Osteoblast (primary cell): ENCODE measurements at regions not wholly inside any gene's neighbourhood (a gene's known extent, or its start where the extent isn't known, plus 50 kb on each side); places are given as distances from the start of the nearest gene placed in this dataset.

Experiments
- DNase-seq: peaks from one replicate; pipeline ENCODE4 v3.0.0; 2011; ENCODE audit warnings: low spot score, mixed read lengths; ENCODE audit not compliant: insufficient read length; ENCODE audit errors: missing footprints
- H2AFZ ChIP-seq: 2 replicates; pipeline ENCODE4 v1.6.0; 2011; ENCODE audit warnings: mild to moderate bottlenecking, low read length
- H3K27ac ChIP-seq: 2 replicates; pipeline ENCODE4 v1.5.1; 2011; ENCODE audit warnings: mild to moderate bottlenecking, low read depth, low read length, moderate library complexity
- H3K27me3 ChIP-seq: 2 replicates; pipeline ENCODE4 v1.6.0; 2012; ENCODE audit warnings: mild to moderate bottlenecking, control low read depth, inconsistent platforms, low read length, moderate library complexity; ENCODE audit not compliant: insufficient read depth
- H3K36me3 ChIP-seq: 2 replicates; pipeline ENCODE4 v1.5.1; 2011; ENCODE audit warnings: mild to moderate bottlenecking, low read length, control low read depth, moderate library complexity; ENCODE audit not compliant: insufficient read depth
- H3K4me1 ChIP-seq: 2 replicates; pipeline ENCODE4 v1.5.1; 2011; ENCODE audit warnings: mild to moderate bottlenecking, low read length, control low read depth, moderate library complexity; ENCODE audit not compliant: insufficient read depth
- H3K4me2 ChIP-seq: 2 replicates; pipeline ENCODE4 v1.6.0; 2011; ENCODE audit warnings: mild to moderate bottlenecking, low read length; ENCODE audit not compliant: insufficient read depth
- H3K4me3 ChIP-seq: fragments of 200-600 bp; sonication (generic); 3 replicates; pipeline ENCODE4 v1.5.1; 2012; ENCODE audit warnings: mild to moderate bottlenecking, low read length, inconsistent platforms; ENCODE audit not compliant: insufficient read depth
- H3K79me2 ChIP-seq: 2 replicates; pipeline ENCODE4 v1.6.0; 2012; ENCODE audit warnings: mild to moderate bottlenecking, low read length, control low read depth, inconsistent platforms; ENCODE audit not compliant: insufficient read depth
- H3K9me3 ChIP-seq: 2 replicates; pipeline ENCODE4 v1.5.1; 2011; ENCODE audit warnings: low read depth, low read length, control low read depth
- H4K20me1 ChIP-seq: 2 replicates; pipeline ENCODE4 v1.6.0; 2012; ENCODE audit warnings: mild to moderate bottlenecking, low read length, control low read depth; ENCODE audit not compliant: insufficient read depth
- TF ChIP-seq, protein P1 (sequence below): IDR thresholded peaks from 2 replicates; pipeline ENCODE4 v1.5.1; 2011; ENCODE audit warnings: mild to moderate bottlenecking, low read depth, low read length, moderate library complexity; ENCODE audit errors: extremely low read depth

DNA sequence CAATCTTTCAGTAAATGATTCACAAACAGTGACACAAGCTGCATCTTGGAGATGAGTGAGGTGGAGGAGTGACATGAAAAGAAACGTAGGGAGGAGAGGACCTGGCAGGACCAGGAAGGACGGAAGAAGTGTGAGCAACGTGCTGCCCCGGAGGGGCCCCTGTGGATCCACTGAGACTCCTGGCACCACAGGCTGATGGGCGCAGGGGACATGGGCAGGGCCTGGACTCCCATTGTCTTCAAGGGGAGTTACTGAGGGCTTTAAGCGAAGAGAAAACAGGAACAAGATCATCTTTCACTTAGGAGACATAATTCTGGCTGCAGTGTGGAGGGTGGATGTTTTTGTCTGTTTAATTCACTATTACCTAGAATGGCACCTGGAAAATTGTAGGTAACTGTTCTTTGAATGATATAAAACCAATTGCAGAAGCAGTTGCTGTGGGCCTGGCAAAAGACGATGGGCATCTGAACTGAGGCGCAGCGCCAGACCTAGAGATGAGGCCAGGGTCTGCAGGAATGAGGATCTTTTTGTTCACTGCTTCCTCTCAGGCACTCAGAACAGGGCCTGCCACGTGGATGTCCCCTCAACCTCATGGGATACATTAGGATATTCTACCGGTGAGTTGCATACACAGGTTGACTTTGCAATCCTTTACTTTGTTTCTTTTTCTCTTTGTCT lies 156.4 kb downstream of the TMEM18 start:
- no peaks in the 10 kb centered on the region for H3K36me3 ChIP-seq
- DNase-seq: peak; percentile 38
- no peak overlapping the region for H3K27ac ChIP-seq
- no peaks in the 10 kb centered on the region for H4K20me1 ChIP-seq
- H3K27me3 ChIP-seq: no peaks in the 10 kb centered on the region
- H3K4me3 ChIP-seq: no peak overlapping the region
- no peaks in the 10 kb centered on the region for H3K4me1 ChIP-seq
- TF ChIP-seq, protein P1, sequence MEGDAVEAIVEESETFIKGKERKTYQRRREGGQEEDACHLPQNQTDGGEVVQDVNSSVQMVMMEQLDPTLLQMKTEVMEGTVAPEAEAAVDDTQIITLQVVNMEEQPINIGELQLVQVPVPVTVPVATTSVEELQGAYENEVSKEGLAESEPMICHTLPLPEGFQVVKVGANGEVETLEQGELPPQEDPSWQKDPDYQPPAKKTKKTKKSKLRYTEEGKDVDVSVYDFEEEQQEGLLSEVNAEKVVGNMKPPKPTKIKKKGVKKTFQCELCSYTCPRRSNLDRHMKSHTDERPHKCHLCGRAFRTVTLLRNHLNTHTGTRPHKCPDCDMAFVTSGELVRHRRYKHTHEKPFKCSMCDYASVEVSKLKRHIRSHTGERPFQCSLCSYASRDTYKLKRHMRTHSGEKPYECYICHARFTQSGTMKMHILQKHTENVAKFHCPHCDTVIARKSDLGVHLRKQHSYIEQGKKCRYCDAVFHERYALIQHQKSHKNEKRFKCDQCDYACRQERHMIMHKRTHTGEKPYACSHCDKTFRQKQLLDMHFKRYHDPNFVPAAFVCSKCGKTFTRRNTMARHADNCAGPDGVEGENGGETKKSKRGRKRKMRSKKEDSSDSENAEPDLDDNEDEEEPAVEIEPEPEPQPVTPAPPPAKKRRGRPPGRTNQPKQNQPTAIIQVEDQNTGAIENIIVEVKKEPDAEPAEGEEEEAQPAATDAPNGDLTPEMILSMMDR: no peak
- H3K79me2 ChIP-seq: no peaks in the 10 kb centered on the region
- H3K9me3 ChIP-seq: no peaks in the 10 kb centered on the region
- no peak overlapping the region for H2AFZ ChIP-seq
- no peak overlapping the region for H3K4me2 ChIP-seq

DNA sequence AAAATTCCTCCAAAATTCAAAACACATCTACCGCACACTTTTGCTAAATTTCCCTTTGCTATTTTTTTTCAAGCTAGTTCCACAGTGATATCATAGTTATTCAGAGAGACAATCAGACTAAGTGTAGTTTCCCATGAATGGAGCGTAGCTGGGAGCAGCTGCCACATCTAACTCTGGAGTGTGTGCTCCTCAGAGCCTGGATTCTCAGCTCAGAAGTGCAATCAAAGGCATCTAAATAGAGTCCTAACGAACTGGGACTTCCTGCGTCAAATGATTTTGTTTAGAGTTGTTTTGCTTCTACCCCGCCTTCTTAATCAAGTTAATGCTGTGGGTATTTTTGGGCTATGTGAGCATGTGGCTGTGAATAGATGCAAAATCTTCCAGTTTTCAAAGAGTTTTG lies 160.3 kb downstream of the TMEM18 start:
- no peaks in the 10 kb centered on the region for H3K4me1 ChIP-seq
- H3K79me2 ChIP-seq: no peaks in the 10 kb centered on the region
- no peaks in the 10 kb centered on the region for H3K9me3 ChIP-seq
- no peak overlapping the region for H2AFZ ChIP-seq
- H3K27me3 ChIP-seq: no peaks in the 10 kb centered on the region
- no peak overlapping the region for H3K4me3 ChIP-seq
- no peak for DNase-seq
- no peaks in the 10 kb centered on the region for H3K36me3 ChIP-seq
- H3K4me2 ChIP-seq: no peak overlapping the region
- H3K27ac ChIP-seq: no peak overlapping the region
- TF ChIP-seq, protein P1: no peak
- no peaks in the 10 kb centered on the region for H4K20me1 ChIP-seq

DNA sequence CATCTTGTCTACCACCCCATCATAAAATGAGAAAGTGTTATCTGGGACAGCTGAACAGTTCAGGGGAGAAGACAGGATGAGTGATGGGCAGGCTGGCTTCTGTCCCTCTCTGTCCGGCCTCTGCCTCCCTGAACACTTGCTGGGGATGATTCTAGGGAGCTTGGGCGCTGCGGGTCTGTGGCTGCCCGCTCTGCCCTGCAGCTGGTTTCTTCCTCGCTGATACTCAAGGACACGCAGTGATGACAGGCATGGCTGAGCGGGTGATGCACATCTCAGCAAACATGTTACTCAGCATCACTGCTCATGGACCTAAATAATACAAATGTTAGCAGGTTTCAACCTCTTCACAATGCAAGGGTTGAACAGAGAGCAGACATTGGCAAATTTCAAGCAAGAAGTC lies 161.1 kb downstream of the TMEM18 start:
- TF ChIP-seq, protein P1: no peak

DNA sequence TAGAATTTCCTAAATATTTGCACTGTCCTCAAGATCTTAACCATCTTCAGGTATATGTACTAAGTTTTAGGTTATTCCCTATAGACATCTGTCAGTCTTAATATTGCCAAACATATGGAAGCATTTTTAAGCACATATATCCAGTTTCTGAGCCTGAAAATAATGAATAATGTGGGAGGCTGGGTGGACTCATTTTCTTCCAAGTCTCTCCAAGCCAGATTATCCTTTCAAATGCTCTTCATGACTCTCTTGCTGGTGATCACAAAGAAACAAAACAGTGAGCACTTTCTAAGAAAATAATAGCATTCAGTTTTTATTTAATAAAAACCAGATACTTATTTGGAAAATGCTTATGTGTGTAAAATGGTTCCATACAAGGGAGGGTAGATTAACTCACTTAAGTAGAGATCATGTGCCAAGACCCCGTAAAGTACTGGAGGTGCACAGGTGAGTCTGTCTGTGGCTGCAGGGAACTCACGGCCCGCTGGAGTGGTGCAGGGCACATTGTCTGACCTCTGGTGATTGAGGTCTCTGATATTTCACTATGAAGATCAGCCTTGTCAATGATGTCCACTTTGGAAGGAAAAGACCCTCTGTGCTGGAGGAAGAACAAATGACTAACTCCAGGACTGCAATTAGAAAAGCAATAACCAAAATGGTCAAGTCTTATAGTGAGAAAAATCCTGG lies 161.6 kb downstream of the TMEM18 start:
- no peaks in the 10 kb centered on the region for H3K4me1 ChIP-seq
- no peaks in the 10 kb centered on the region for H3K27me3 ChIP-seq
- H4K20me1 ChIP-seq: no peaks in the 10 kb centered on the region
- H2AFZ ChIP-seq: no peak overlapping the region
- DNase-seq: peak; percentile 41
- no peaks in the 10 kb centered on the region for H3K79me2 ChIP-seq
- TF ChIP-seq, protein P1: no peak
- no peak overlapping the region for H3K4me2 ChIP-seq
- H3K4me3 ChIP-seq: no peak overlapping the region
- H3K27ac ChIP-seq: no peak overlapping the region
- peaks cover 2% of the 10 kb centered on the region for H3K9me3 ChIP-seq
- H3K36me3 ChIP-seq: no peaks in the 10 kb centered on the region

More for the DNA sequence above, 161.1 kb downstream of the TMEM18 start:
- Histone ChIP-seq H3K36me3 (no peaks in the 10 kb centered on the region), H3K4me3 (no peak overlapping the region), H3K27me3 (no peaks in the 10 kb centered on the region), H3K9me3 (no peaks in the 10 kb centered on the region), H4K20me1 (no peaks in the 10 kb centered on the region), H3K4me1 (no peaks in the 10 kb centered on the region), H3K27ac (no peak overlapping the region), H3K4me2 (no peak overlapping the region), H2AFZ (no peak overlapping the region), H3K79me2 (no peaks in the 10 kb centered on the region)
- no peak for DNase-seq
